AG04450 (cell line): ENCODE measurements at regions not wholly inside any gene's neighbourhood (a gene's known extent, or its start where the extent isn't known, plus 50 kb on each side); places are given as distances from the start of the nearest gene placed in this dataset.

Experiments used
- CTCF ChIA-PET: fragments of 300-600, 350-600 bp; formaldehyde crosslinking; extraction: SDS; loops from one replicate; lab custom pipeline; 2022; ENCODE audit warnings: antibody characterized with exemption, inconsistent platforms; lab: Charles Lee
- POLR2A ChIA-PET: fragments of 350-600 bp; formaldehyde crosslinking; extraction: SDS; loops from one replicate; lab custom pipeline; 2021; ENCODE audit warnings: antibody characterized with exemption, inconsistent platforms; lab: Yijun Ruan, JAX
- DNase-seq: peaks from one replicate; pipeline ENCODE4 v3.0.0-alpha.2; 2011; ENCODE audit warnings: low read depth, low spot score
- H3K27ac ChIP-seq: one replicate; pipeline ENCODE4 v1.5.1; 2012; ENCODE audit warnings: low read depth, low read length, control low read depth
- H3K27me3 ChIP-seq: one replicate; pipeline ENCODE4 v1.6.0; 2012; ENCODE audit warnings: low read length; ENCODE audit not compliant: control insufficient read depth, insufficient read depth
- H3K4me3 ChIP-seq: 2 replicates; pipeline ENCODE4 v1.5.1; 2011; ENCODE audit warnings: mild to moderate bottlenecking, low read depth, low read length, control low read depth
- H3K9me3 ChIP-seq: 2 replicates; pipeline ENCODE4 v1.5.1; 2012; ENCODE audit warnings: low read length; ENCODE audit not compliant: control insufficient read depth, insufficient read depth
- CTCF ChIP-seq: IDR thresholded peaks from 2 replicates; pipeline ENCODE4 v1.5.1; 2011; ENCODE audit warnings: low read depth, low read length, control low read depth, inconsistent platforms

- no peaks in the 10 kb centered on the region for H3K9me3 ChIP-seq
- ChIA-PET POLR2A (no interaction called here), CTCF (no interaction called here)
- H3K27ac ChIP-seq: no peak overlapping the region
- TF ChIP-seq CTCF: no peak
- no peaks in the 10 kb centered on the region for H3K27me3 ChIP-seq
- no peak overlapping the region for H3K4me3 ChIP-seq
- no peak for DNase-seq
Observed at GRCh38 chr5:20660588-20660987, 672.6 kb upstream of the CDH18 start.

DNA sequence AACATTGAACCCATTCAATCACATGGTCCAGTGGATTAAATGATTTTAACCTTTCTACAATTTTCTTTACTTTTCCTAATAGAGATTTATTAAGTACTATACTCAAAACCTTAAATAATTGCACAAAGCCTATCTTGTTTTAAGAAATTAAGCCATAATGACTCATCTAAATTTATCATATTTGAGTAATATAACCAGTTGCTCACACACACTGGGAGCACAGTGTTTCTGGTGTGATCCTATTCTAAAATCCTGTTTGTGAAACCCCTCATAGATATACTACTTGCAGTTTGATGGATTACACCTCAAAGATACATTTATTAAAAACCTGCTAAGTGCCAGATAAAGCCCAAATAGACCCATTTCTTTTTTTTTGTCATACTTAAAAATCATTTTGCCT lies 668.3 kb upstream of the CDH18 start:
- no peak for TF ChIP-seq CTCF
- CTCF ChIA-PET: no interaction called here
- H3K27ac ChIP-seq: no peak overlapping the region
- no peak overlapping the region for H3K4me3 ChIP-seq
- POLR2A ChIA-PET: no interaction called here
- H3K27me3 ChIP-seq: no peaks in the 10 kb centered on the region
- H3K9me3 ChIP-seq: no peaks in the 10 kb centered on the region
- DNase-seq: no peak

DNA sequence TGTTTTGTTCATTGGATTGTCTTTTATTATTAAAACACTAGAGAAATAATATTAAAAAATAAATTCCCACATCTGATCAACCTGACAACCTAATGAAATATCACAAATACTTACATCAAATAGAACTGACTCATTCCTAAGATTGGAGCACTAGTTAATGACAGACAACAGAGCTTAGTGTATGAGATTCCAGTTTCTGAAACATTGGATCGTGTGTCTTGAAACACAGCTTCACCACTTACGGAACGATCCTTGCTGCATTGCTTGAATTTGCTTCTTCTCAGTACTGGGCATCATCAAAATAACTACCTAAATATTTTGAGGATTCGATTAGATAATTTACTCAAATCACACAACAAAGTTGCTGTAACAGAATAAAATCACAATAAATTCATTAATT lies 667.2 kb upstream of the CDH18 start:
- ChIA-PET CTCF (no interaction called here), POLR2A (no interaction called here)
- TF ChIP-seq CTCF: no peak
- Histone ChIP-seq H3K27me3 (no peaks in the 10 kb centered on the region), H3K9me3 (no peaks in the 10 kb centered on the region), H3K4me3 (no peak overlapping the region), H3K27ac (no peak overlapping the region)
- no peak for DNase-seq

DNA sequence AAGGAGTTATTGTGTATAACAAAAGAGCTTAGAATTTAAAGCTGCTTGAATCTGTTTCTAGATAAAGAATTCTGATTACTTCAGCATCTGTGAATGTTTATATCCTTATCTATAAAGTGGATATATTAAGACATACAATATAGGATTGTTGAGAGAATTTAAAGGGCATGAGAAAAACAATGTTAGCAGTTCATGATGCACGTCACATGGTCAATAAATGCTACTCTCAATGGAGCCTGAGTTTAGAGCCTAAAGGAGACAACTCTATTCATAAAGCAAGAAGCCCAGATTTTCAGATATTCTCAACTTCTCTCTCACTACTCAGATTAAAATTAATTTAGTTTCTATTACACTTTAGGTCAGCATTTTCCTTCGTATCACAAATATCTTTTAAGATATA lies 666.7 kb upstream of the CDH18 start:
- Histone ChIP-seq H3K27ac (no peak overlapping the region), H3K9me3 (no peaks in the 10 kb centered on the region), H3K4me3 (no peak overlapping the region), H3K27me3 (no peaks in the 10 kb centered on the region)
- ChIA-PET CTCF (no interaction called here), POLR2A (no interaction called here)
- no peak for DNase-seq
- TF ChIP-seq CTCF: no peak

GRCh38 chr5:20654033-20654432 lies 666.0 kb upstream of the CDH18 start:
- no peaks in the 10 kb centered on the region for H3K27me3 ChIP-seq
- no peak overlapping the region for H3K4me3 ChIP-seq
- CTCF ChIA-PET: no interaction called here
- no peak for TF ChIP-seq CTCF
- DNase-seq: no peak
- POLR2A ChIA-PET: no interaction called here
- no peak overlapping the region for H3K27ac ChIP-seq
- peaks cover 1% of the 10 kb centered on the region; the same call in 1 of the 2 replicates for H3K9me3 ChIP-seq
